NCI-H1930 (cell line): ENCODE measurements at regions not wholly inside any gene's neighbourhood (a gene's known extent, or its start where the extent isn't known, plus 50 kb on each side); places are given as distances from the start of the nearest gene placed in this dataset.

Experiments used
- DNase-seq, 2 experiments: peaks; one replicate each; lab custom pipeline; 2025; lab: John Stamatoyannopoulos, UW

DNA sequence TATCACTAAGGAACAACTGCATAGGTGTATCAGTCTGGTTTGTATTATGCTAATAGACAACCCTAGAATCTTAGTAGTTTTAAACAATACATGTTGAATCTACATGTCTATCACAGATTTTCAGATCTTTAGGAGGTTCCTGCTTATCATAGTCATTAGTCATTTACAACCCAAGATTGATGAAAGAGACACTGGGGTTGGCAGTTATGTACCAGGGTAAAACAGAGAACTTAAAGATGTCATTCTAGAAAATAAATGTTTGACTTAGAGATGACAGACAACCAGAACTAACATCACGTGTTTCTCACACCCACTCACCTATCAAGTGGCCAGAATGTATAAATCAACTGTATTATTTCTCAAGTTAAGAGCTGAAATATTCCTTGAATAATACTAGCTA, 181.9 kb downstream of the PABPC4L start:
- DNase-seq = no peak

- no peak for DNase-seq
Measured at GRCh38 chr4:134018846-134019245, 182.7 kb downstream of the PABPC4L start.

DNA sequence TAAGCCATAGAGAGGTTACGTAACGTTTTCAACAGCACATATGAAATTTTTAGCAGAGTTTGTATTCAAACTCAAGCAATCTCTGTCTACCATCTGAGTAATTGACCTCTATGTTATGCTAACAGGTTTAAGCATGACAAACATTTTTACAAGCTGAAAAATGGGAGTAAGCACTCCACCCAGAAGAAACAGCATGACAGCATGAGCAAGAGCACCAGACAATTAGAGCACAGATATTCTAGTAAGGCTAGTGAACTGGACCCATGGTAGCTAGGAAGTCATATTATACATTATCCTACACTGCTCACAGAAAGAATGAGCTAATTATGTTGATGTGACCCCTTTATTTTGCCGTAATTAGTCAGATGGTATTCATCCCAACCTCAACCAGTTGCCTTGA, 200.5 kb downstream of the PABPC4L start:
- DNase-seq = no peak

- no peak for DNase-seq
Measured at GRCh38 chr4:133997436-133997835, 204.2 kb downstream of the PABPC4L start.

- no peak for DNase-seq
Measured at GRCh38 chr4:133996431-133997121, 205.0 kb downstream of the PABPC4L start.

GRCh38 chr4:133995243-133995960, 206.2 kb downstream of the PABPC4L start:
- no peak for DNase-seq

GRCh38 chr4:133982533-133983224, 218.9 kb downstream of the PABPC4L start:
- DNase-seq = no peak

- no peak for DNase-seq
Measured at GRCh38 chr4:133981327-133981726, 220.3 kb downstream of the PABPC4L start.

DNA sequence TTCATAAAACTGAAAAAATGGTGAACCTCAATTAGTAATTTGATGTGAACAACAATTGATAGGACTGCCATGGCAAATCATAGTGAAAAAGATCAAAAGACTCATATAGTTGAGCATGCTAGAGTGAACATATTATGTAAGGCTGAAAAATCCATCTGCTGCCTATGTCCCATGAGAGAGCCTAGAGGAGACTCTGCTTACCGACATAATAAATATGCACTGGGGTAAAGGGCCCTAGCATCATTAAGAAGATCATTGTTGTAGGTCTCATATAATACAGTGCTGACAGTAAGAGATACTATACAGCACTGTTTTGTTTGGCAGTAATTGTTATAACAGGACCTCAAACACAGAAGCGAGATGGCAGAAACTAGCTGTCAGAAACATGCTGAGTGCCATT, 229.0 kb downstream of the PABPC4L start:
- no peak for DNase-seq

GRCh38 chr4:133969202-133969848, 232.3 kb downstream of the PABPC4L start:
- no peak for DNase-seq

GRCh38 chr4:133968174-133968573, 233.4 kb downstream of the PABPC4L start:
- DNase-seq = no peak

DNA sequence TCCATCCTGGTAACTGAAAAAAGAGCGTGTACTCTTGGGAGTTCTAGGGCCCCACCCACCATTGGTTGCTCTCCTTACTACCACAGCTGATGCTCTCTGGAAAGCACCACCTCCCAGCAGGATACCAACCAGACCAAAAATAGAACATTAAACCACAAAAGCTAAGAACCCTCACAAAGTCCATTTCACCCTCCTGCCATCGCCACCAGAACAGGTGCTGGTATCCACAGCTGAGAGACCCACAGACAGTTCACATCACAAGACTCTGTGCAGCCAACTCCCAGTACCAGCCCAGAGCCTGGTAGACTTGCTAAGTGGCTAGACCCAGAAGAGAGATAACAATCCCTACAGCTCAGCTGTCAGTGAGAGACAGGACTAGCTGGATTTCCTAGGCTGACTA, 240.6 kb downstream of the PABPC4L start:
- DNase-seq = no peak

- no peak for DNase-seq
Measured at GRCh38 chr4:133943081-133943480, 258.5 kb downstream of the PABPC4L start.

DNA sequence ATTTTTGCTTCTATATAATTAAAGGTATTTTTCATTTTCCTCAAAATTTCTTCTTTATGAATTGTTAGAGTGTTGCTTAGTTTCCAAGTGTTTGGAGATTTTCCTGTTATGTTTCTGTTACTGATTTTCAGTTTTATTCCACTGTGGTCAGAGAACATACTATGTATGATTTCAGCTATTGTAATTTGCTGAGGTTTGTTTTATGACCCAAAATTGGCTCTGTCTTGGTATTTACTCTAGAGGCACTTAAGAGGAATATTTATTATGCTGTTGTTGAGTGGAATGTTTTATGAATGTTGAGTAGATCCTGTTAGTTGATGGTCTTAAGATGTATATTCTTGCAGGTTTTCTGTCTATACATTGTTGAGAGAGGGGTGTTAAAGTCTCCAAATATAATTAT, 263.5 kb downstream of the PABPC4L start:
- DNase-seq = no peak

DNA sequence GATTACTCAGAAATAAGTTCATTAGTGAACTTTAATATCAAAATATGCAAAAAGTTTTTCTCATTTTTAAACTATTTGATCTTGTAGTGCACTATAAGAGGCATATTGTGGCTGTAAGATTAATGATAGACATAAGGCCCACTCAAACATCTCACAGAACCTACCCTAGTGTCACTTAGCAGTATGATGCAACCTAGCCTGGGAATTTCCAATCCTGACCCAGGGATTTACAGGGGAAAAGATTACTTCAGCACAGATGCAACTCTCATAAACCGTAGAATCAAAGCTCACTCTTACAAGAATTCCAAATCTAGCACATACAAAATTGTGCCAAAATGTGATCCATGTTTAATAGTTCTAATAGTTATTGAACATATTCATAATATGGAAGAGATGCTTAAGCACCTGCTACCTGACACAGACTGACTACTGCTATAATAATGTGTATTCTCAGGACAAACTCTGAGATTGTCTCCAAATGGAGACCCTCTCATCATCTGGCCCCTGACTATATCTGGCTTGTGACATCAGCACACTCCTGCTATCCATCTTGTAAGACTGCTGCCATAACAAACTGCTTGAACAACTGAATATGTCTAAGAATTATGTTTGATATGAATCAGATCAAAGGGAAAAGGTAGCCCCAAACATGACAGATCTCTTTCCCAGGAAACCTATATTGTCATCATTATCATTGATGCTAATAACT, 271.9 kb downstream of the PABPC4L start:
- DNase-seq = no peak

DNA sequence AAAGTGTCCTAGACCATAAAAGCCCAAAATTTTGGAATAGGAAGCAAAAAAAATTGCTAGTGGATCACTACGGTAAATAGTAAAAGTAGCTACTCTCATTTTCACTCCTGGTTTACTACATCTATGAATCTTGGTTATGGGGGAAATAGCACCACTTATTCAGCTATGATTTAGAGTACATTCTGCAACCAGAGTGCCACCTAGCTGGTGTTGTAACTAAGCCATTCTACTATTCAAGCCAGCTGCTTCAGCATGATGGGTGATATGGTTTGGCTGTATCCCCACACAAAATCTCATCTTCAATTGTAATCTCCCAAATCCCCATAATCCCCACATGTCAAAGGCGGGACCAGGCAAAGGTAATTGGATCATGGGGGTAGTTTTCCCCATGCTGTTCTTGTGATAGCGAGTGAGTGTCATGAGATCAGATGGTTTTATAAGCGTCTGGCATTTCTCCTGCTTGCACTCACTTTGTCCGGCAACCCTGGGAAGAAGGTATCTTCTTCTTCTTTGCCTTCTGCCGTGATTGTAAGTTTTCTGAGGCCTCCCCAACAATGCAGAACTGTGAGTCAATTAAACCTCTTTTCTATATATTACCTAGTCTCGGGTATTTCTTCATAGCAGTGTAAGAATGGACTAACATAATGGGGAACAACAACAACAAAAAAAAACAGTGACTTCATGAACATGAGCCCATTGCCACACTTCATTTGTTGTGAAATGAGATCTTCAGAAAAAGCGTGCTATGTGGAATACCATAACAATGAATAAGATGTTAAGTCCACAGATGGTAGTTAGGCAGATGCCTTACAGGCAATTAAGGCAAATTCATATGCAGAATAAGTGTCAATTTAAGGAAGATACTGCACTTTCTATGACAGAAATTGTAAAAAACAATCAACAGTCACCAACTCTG, 280.1 kb downstream of the PABPC4L start:
- no peak for DNase-seq

DNA sequence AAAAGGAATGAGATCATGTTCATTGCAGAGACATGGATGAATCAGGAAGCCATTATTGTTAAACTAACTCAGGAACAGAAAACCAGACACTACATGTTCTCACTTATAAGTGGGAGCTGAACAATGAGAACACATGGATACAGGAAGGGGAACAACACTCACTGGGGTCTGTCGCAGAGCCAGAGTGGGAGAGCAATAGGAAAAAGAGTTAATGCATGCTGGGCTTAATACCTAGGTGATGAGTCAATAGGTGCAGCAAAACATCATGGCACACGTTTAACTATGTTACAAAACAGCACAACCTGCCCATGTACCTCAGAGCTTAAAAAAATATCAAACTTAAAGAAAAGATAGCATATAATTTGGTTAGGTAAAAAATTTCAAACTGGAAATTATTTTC, 281.4 kb downstream of the PABPC4L start:
- DNase-seq = no peak

- no peak for DNase-seq
Measured at GRCh38 chr4:133910165-133910564, 291.4 kb downstream of the PABPC4L start.

DNA sequence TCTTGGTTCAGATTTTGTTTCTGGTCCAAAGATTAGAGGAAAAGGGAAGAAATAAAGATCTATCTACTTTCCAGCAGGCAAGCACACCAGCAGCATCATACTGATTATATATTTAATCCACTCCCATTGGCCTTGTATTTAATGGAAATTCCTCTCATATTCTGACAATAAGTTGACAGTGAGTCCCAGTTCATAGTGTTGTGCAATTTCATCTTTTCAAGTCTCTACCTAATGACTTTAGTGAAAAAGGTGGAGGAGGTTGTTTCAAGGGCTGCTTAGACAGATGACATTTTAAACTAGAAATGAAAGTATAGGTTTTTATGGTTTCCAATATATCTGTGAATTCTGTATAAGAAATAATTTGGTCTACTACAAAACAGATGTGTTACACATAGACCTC, 298.6 kb downstream of the PABPC4L start:
- DNase-seq = no peak

DNA sequence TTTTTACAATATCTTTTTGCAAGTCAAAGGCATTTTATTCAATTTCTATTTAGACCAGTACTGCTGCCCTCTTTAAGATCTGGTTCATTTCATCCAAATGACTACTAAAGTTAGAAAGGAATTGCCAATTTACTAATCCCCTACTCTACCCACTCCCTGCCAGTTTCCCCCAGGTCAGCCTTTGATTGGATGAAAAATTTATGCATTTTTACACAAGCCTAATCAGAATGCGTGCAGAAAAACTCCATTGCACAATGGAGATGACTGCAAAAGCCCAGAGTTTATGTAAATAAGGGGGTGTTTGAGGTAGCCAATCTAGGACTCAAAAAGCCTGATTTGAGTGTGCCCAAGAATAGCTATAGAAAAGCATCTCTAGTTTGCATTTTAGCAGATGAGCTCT, 310.6 kb downstream of the PABPC4L start:
- no peak for DNase-seq

- DNase-seq = no peak
Measured at GRCh38 chr4:133887723-133888122, 313.9 kb downstream of the PABPC4L start.
